SK-N-SH (cell line): ENCODE measurements at regions not wholly inside any gene's neighbourhood (a gene's known extent, or its start where the extent isn't known, plus 50 kb on each side); places are given as distances from the start of the nearest gene placed in this dataset.

Experiments used
- CHD2 ChIP-seq: fragments of 150-350 bp; IDR thresholded peaks from 2 replicates; pipeline ENCODE4 v1.6.1; 2018; ENCODE audit warnings: low read length; ENCODE audit not compliant: partially characterized antibody
- ELF1 ChIP-seq: IDR thresholded peaks from 2 replicates; pipeline ENCODE4 v1.4.0; 2012
- FOXM1 ChIP-seq: IDR thresholded peaks from 2 replicates; pipeline ENCODE4 v1.4.0; 2012; ENCODE audit warnings: low read depth, mild to moderate bottlenecking
- GABPA ChIP-seq: IDR thresholded peaks from 2 replicates; pipeline ENCODE4 v1.4.0; 2012; ENCODE audit warnings: low read depth, mild to moderate bottlenecking
- POLR2AphosphoS5 ChIP-seq: IDR thresholded peaks from 2 replicates; pipeline ENCODE4 v1.6.1; 2012; ENCODE audit warnings: low read depth, low read length
- RCOR1 ChIP-seq: fragments of 150-350 bp; IDR thresholded peaks from 2 replicates; pipeline ENCODE4 v1.6.1; 2017; ENCODE audit warnings: antibody characterized with exemption, low read length
- TEAD4 ChIP-seq: IDR thresholded peaks from 2 replicates; pipeline ENCODE4 v1.4.0; 2012; ENCODE audit warnings: mild to moderate bottlenecking, borderline replicate concordance; ENCODE audit not compliant: insufficient read depth
- TF ChIP-seq, protein P1 (sequence below): fragments of 200-600 bp; sonication (generic); IDR thresholded peaks from 2 replicates; pipeline ENCODE4 v1.6.1; 2017; ENCODE audit warnings: antibody characterized with exemption, mild to moderate bottlenecking, moderate library complexity
- TF ChIP-seq, protein P2 (sequence below): IDR thresholded peaks from 2 replicates; pipeline ENCODE4; 2012
- TF ChIP-seq, protein P3 (sequence below): IDR thresholded peaks from 2 replicates; pipeline ENCODE4 v1.6.1; 2012; ENCODE audit warnings: mild to moderate bottlenecking, low read depth, low read length, moderate library complexity
- TF ChIP-seq, protein P4 (sequence below): fragments of 150-350 bp; IDR thresholded peaks from 2 replicates; pipeline ENCODE4 v1.6.1; 2017; ENCODE audit warnings: antibody characterized with exemption, low read length, low read depth, borderline replicate concordance
- TF ChIP-seq, protein P5 (sequence below): IDR thresholded peaks from 2 replicates; pipeline ENCODE4 v1.4.0; 2012; ENCODE audit warnings: low read depth
- TF ChIP-seq, protein P6 (sequence below): fragments of 150-350 bp; IDR thresholded peaks from 2 replicates; pipeline ENCODE4 v1.6.1; 2016; ENCODE audit warnings: mild to moderate bottlenecking, low read depth, low read length

DNA sequence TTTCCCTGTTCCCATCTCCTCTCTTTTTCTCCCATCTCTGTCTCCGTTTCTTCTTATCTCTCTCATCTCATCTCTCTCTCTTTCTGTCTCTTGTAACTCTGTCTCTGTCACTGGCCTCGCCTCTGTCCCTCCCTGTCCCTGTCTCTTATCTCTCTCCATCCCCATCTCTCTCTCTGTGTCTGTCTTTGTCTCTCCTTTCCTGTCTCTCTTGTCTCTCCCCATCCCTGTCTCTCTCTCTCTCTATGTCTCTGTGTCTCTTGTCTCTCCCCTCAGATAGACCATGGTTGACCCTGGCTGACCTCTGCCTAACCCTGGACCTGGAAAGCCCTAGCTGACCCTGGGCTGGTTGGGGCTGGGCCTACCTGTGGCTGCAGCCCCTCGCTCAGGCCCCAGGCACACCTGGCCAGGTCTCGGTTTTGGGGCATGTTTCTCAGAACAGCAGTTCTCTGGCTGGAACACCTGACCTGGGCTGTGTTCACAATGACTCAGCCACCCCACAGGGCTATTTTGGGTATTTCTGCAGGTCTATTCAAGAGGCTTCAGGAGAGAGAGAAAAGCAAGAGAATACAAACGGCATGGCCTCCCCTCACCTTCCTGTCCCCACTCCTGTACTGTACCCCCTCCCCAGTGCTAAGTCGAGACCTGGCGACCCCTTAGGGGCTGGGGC, 174.4 kb downstream of the TMEM121 start:
- TF ChIP-seq POLR2AphosphoS5 (no peak), GABPA (no peak), FOXM1 (no peak), ELF1 (no peak), RCOR1 (no peak), TEAD4 (no peak), CHD2 (no peak)
- TF ChIP-seq, protein P1, sequence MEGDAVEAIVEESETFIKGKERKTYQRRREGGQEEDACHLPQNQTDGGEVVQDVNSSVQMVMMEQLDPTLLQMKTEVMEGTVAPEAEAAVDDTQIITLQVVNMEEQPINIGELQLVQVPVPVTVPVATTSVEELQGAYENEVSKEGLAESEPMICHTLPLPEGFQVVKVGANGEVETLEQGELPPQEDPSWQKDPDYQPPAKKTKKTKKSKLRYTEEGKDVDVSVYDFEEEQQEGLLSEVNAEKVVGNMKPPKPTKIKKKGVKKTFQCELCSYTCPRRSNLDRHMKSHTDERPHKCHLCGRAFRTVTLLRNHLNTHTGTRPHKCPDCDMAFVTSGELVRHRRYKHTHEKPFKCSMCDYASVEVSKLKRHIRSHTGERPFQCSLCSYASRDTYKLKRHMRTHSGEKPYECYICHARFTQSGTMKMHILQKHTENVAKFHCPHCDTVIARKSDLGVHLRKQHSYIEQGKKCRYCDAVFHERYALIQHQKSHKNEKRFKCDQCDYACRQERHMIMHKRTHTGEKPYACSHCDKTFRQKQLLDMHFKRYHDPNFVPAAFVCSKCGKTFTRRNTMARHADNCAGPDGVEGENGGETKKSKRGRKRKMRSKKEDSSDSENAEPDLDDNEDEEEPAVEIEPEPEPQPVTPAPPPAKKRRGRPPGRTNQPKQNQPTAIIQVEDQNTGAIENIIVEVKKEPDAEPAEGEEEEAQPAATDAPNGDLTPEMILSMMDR, result no peak
- TF ChIP-seq, protein P2, sequence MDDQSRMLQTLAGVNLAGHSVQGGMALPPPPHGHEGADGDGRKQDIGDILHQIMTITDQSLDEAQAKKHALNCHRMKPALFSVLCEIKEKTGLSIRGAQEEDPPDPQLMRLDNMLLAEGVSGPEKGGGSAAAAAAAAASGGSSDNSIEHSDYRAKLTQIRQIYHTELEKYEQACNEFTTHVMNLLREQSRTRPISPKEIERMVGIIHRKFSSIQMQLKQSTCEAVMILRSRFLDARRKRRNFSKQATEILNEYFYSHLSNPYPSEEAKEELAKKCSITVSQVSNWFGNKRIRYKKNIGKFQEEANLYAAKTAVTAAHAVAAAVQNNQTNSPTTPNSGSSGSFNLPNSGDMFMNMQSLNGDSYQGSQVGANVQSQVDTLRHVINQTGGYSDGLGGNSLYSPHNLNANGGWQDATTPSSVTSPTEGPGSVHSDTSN, result no peak
- TF ChIP-seq, protein P3, sequence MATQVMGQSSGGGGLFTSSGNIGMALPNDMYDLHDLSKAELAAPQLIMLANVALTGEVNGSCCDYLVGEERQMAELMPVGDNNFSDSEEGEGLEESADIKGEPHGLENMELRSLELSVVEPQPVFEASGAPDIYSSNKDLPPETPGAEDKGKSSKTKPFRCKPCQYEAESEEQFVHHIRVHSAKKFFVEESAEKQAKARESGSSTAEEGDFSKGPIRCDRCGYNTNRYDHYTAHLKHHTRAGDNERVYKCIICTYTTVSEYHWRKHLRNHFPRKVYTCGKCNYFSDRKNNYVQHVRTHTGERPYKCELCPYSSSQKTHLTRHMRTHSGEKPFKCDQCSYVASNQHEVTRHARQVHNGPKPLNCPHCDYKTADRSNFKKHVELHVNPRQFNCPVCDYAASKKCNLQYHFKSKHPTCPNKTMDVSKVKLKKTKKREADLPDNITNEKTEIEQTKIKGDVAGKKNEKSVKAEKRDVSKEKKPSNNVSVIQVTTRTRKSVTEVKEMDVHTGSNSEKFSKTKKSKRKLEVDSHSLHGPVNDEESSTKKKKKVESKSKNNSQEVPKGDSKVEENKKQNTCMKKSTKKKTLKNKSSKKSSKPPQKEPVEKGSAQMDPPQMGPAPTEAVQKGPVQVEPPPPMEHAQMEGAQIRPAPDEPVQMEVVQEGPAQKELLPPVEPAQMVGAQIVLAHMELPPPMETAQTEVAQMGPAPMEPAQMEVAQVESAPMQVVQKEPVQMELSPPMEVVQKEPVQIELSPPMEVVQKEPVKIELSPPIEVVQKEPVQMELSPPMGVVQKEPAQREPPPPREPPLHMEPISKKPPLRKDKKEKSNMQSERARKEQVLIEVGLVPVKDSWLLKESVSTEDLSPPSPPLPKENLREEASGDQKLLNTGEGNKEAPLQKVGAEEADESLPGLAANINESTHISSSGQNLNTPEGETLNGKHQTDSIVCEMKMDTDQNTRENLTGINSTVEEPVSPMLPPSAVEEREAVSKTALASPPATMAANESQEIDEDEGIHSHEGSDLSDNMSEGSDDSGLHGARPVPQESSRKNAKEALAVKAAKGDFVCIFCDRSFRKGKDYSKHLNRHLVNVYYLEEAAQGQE, result no peak
- TF ChIP-seq, protein P4, sequence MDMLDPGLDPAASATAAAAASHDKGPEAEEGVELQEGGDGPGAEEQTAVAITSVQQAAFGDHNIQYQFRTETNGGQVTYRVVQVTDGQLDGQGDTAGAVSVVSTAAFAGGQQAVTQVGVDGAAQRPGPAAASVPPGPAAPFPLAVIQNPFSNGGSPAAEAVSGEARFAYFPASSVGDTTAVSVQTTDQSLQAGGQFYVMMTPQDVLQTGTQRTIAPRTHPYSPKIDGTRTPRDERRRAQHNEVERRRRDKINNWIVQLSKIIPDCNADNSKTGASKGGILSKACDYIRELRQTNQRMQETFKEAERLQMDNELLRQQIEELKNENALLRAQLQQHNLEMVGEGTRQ, result no peak
- TF ChIP-seq, protein P5, sequence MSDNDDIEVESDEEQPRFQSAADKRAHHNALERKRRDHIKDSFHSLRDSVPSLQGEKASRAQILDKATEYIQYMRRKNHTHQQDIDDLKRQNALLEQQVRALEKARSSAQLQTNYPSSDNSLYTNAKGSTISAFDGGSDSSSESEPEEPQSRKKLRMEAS, result no peak
- TF ChIP-seq, protein P6, sequence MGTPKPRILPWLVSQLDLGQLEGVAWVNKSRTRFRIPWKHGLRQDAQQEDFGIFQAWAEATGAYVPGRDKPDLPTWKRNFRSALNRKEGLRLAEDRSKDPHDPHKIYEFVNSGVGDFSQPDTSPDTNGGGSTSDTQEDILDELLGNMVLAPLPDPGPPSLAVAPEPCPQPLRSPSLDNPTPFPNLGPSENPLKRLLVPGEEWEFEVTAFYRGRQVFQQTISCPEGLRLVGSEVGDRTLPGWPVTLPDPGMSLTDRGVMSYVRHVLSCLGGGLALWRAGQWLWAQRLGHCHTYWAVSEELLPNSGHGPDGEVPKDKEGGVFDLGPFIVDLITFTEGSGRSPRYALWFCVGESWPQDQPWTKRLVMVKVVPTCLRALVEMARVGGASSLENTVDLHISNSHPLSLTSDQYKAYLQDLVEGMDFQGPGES, result no peak
